ENCODE measurements at regions not wholly inside any gene's neighbourhood (a gene's known extent, or its start where the extent isn't known, plus 50 kb on each side); places are given as distances from the start of the nearest gene placed in this dataset.

- DNase-seq (no peak), ATAC-seq (no peak)
- POLR2A ChIA-PET = no interaction called here
- H3K27ac Mint-ChIP-seq = no peak overlapping the region
- H3K4me1 Mint-ChIP-seq = no peaks in the 10 kb centered on the region
- H3K4me3 Mint-ChIP-seq = no peak overlapping the region
- no peaks in the 10 kb centered on the region for H3K27me3 Mint-ChIP-seq
- no peaks in the 10 kb centered on the region for H3K36me3 Mint-ChIP-seq
- H3K9me3 Mint-ChIP-seq = peaks cover 0 to 14% (median 0%) of the 10 kb centered on the region in 9 donors
Observed at GRCh38 chr4:115850799-115851509, 737.5 kb upstream of the NDST4 start.

GRCh38 chr4:115844180-115844579 lies 730.8 kb upstream of the NDST4 start:
- no peak overlapping the region for H3K27ac Mint-ChIP-seq
- H3K36me3 Mint-ChIP-seq = no peaks in the 10 kb centered on the region
- DNase-seq (no peak), ATAC-seq (no peak)
- POLR2A ChIA-PET = no interaction called here
- no peak overlapping the region for H3K4me3 Mint-ChIP-seq
- H3K27me3 Mint-ChIP-seq = no peaks in the 10 kb centered on the region
- H3K9me3 Mint-ChIP-seq = peaks cover 0 to 10% (median 2%) of the 10 kb centered on the region in 9 donors
- H3K4me1 Mint-ChIP-seq = no peaks in the 10 kb centered on the region

GRCh38 chr4:115841871-115842270 lies 728.5 kb upstream of the NDST4 start:
- Mint-ChIP-seq H3K27ac (no peak overlapping the region), H3K36me3 (no peaks in the 10 kb centered on the region), H3K4me1 (no peaks in the 10 kb centered on the region), H3K27me3 (no peaks in the 10 kb centered on the region), H3K9me3 (peaks cover 0 to 28% (median 11%) of the 10 kb centered on the region in 9 donors), H3K4me3 (no peak overlapping the region)
- ATAC-seq (no peak), DNase-seq (no peak)
- POLR2A ChIA-PET = no interaction called here

- Mint-ChIP-seq H3K36me3 (no peaks in the 10 kb centered on the region), H3K9me3 (peaks cover 3 to 40% (median 12%) of the 10 kb centered on the region in 9 donors), H3K4me1 (peaks cover 0 to 2% (median 0%) of the 10 kb centered on the region in 4 donors), H3K4me3 (no peak overlapping the region), H3K27ac (no peak overlapping the region), H3K27me3 (no peaks in the 10 kb centered on the region)
- POLR2A ChIA-PET = no interaction called here
- ATAC-seq (no peak), DNase-seq (no peak)
Observed at GRCh38 chr4:115834441-115834840, 721.0 kb upstream of the NDST4 start.

GRCh38 chr4:115824630-115825029 lies 711.2 kb upstream of the NDST4 start:
- peaks cover 0 to 26% (median 0%) of the 10 kb centered on the region in 9 donors for H3K9me3 Mint-ChIP-seq
- no peak overlapping the region for H3K27ac Mint-ChIP-seq
- no peak for ATAC-seq
- POLR2A ChIA-PET = no interaction called here
- no peaks in the 10 kb centered on the region for H3K4me1 Mint-ChIP-seq
- H3K4me3 Mint-ChIP-seq = no peak overlapping the region
- no peaks in the 10 kb centered on the region for H3K36me3 Mint-ChIP-seq
- DNase-seq = no peak
- no peaks in the 10 kb centered on the region for H3K27me3 Mint-ChIP-seq

- Mint-ChIP-seq H3K27ac (no peak overlapping the region), H3K4me1 (no peaks in the 10 kb centered on the region), H3K9me3 (peaks cover 0 to 25% (median 2%) of the 10 kb centered on the region in 9 donors), H3K27me3 (peaks cover 0 to 2% (median 0%) of the 10 kb centered on the region in 5 donors), H3K36me3 (peaks cover 0 to 3% (median 0%) of the 10 kb centered on the region in 3 donors), H3K4me3 (no peak overlapping the region)
- ATAC-seq (no peak), DNase-seq (no peak)
- POLR2A ChIA-PET = no interaction called here
Observed at GRCh38 chr4:115803825-115804224, 690.4 kb upstream of the NDST4 start.

GRCh38 chr4:115790812-115791211 lies 677.4 kb upstream of the NDST4 start:
- Mint-ChIP-seq H3K27ac (no peak overlapping the region), H3K9me3 (peaks cover 0 to 19% (median 0%) of the 10 kb centered on the region in 9 donors), H3K27me3 (no peaks in the 10 kb centered on the region), H3K36me3 (no peaks in the 10 kb centered on the region), H3K4me1 (no peaks in the 10 kb centered on the region), H3K4me3 (no peak overlapping the region)
- ATAC-seq (no peak), DNase-seq (no peak)
- POLR2A ChIA-PET = no interaction called here

- Mint-ChIP-seq H3K4me1 (peaks cover 0 to 10% (median 5%) of the 10 kb centered on the region in 4 donors), H3K9me3 (peaks cover 0 to 16% (median 2%) of the 10 kb centered on the region in 9 donors), H3K27me3 (no peaks in the 10 kb centered on the region), H3K36me3 (no peaks in the 10 kb centered on the region), H3K27ac (no peak overlapping the region), H3K4me3 (no peak overlapping the region)
- no peak for DNase-seq
- ATAC-seq = no peak
- POLR2A ChIA-PET = no interaction called here
Observed at GRCh38 chr4:115781528-115782146, 668.2 kb upstream of the NDST4 start.

- no peak overlapping the region for H3K4me3 Mint-ChIP-seq
- peaks cover 0 to 16% (median 2%) of the 10 kb centered on the region in 9 donors for H3K9me3 Mint-ChIP-seq
- no peak for DNase-seq
- peaks cover 0 to 10% (median 5%) of the 10 kb centered on the region in 4 donors for H3K4me1 Mint-ChIP-seq
- ATAC-seq = no peak
- no peaks in the 10 kb centered on the region for H3K27me3 Mint-ChIP-seq
- POLR2A ChIA-PET = no interaction called here
- H3K27ac Mint-ChIP-seq = no peak overlapping the region
- no peaks in the 10 kb centered on the region for H3K36me3 Mint-ChIP-seq
Observed at GRCh38 chr4:115780835-115781234, 667.4 kb upstream of the NDST4 start.

GRCh38 chr4:115780268-115780667 lies 666.8 kb upstream of the NDST4 start:
- no peak for DNase-seq
- peaks cover 0 to 16% (median 2%) of the 10 kb centered on the region in 9 donors for H3K9me3 Mint-ChIP-seq
- H3K4me1 Mint-ChIP-seq = peaks cover 0 to 10% (median 5%) of the 10 kb centered on the region in 4 donors
- H3K36me3 Mint-ChIP-seq = no peaks in the 10 kb centered on the region
- no peak overlapping the region for H3K27ac Mint-ChIP-seq
- POLR2A ChIA-PET = no interaction called here
- ATAC-seq = no peak
- H3K27me3 Mint-ChIP-seq = no peaks in the 10 kb centered on the region
- no peak overlapping the region for H3K4me3 Mint-ChIP-seq

- DNase-seq (no peak), ATAC-seq (no peak)
- POLR2A ChIA-PET = no interaction called here
- Mint-ChIP-seq H3K4me3 (no peak overlapping the region), H3K4me1 (no peaks in the 10 kb centered on the region), H3K27ac (no peak overlapping the region), H3K9me3 (peaks cover 0 to 4% (median 0%) of the 10 kb centered on the region in 9 donors), H3K27me3 (no peaks in the 10 kb centered on the region), H3K36me3 (no peaks in the 10 kb centered on the region)
Observed at GRCh38 chr4:115770046-115770543, 656.7 kb upstream of the NDST4 start.

- H3K9me3 Mint-ChIP-seq = peaks cover 0 to 4% (median 0%) of the 10 kb centered on the region in 9 donors
- no peaks in the 10 kb centered on the region for H3K27me3 Mint-ChIP-seq
- POLR2A ChIA-PET = no interaction called here
- H3K36me3 Mint-ChIP-seq = no peaks in the 10 kb centered on the region
- no peaks in the 10 kb centered on the region for H3K4me1 Mint-ChIP-seq
- H3K27ac Mint-ChIP-seq = no peak overlapping the region
- ATAC-seq (no peak), DNase-seq (no peak)
- H3K4me3 Mint-ChIP-seq = no peak overlapping the region
Observed at GRCh38 chr4:115769396-115769795, 656.0 kb upstream of the NDST4 start.

- no peaks in the 10 kb centered on the region for H3K27me3 Mint-ChIP-seq
Observed at GRCh38 chr4:115763051-115763450, 649.6 kb upstream of the NDST4 start.

More at GRCh38 chr4:115763051-115763450, 649.6 kb upstream of the NDST4 start:
- ATAC-seq (no peak), DNase-seq (no peak)
- H3K27ac Mint-ChIP-seq = no peak overlapping the region
- H3K36me3 Mint-ChIP-seq = no peaks in the 10 kb centered on the region
- POLR2A ChIA-PET = no interaction called here
- H3K9me3 Mint-ChIP-seq = peaks cover 0 to 21% (median 2%) of the 10 kb centered on the region in 9 donors
- H3K4me3 Mint-ChIP-seq = no peak overlapping the region
- no peaks in the 10 kb centered on the region for H3K4me1 Mint-ChIP-seq

All from naive thymus-derived CD8-positive, alpha-beta T cell (primary cell).